HL-60 (cell line): ENCODE measurements at regions not wholly inside any gene's neighbourhood (a gene's known extent, or its start where the extent isn't known, plus 50 kb on each side); places are given as distances from the start of the nearest gene placed in this dataset.

Experiments used
- GABPA ChIP-seq: IDR thresholded peaks from 2 replicates; pipeline ENCODE4 v1.6.1; 2012; ENCODE audit warnings: low read depth
- POLR2AphosphoS5 ChIP-seq: IDR thresholded peaks from 2 replicates; pipeline ENCODE4 v1.6.1; 2012; ENCODE audit warnings: low read depth
- REST ChIP-seq: IDR thresholded peaks from 2 replicates; pipeline ENCODE4 v1.6.1; 2012; ENCODE audit warnings: low read depth; ENCODE audit not compliant: insufficient replicate concordance
- TF ChIP-seq, protein P1 (sequence below): IDR thresholded peaks from one replicate; pipeline ENCODE4 v1.5.1; 2011; ENCODE audit warnings: low read length, control low read depth, inconsistent platforms; ENCODE audit not compliant: insufficient read depth

- TF ChIP-seq, protein P1, sequence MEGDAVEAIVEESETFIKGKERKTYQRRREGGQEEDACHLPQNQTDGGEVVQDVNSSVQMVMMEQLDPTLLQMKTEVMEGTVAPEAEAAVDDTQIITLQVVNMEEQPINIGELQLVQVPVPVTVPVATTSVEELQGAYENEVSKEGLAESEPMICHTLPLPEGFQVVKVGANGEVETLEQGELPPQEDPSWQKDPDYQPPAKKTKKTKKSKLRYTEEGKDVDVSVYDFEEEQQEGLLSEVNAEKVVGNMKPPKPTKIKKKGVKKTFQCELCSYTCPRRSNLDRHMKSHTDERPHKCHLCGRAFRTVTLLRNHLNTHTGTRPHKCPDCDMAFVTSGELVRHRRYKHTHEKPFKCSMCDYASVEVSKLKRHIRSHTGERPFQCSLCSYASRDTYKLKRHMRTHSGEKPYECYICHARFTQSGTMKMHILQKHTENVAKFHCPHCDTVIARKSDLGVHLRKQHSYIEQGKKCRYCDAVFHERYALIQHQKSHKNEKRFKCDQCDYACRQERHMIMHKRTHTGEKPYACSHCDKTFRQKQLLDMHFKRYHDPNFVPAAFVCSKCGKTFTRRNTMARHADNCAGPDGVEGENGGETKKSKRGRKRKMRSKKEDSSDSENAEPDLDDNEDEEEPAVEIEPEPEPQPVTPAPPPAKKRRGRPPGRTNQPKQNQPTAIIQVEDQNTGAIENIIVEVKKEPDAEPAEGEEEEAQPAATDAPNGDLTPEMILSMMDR, result no peak
- TF ChIP-seq POLR2AphosphoS5 (no peak), REST (no peak), GABPA (no peak)
Measured at GRCh38 chr1:73205294-73205973, 923.1 kb upstream of the NEGR1 start.
